ENCODE measurements at regions not wholly inside any gene's neighbourhood (a gene's known extent, or its start where the extent isn't known, plus 50 kb on each side); places are given as distances from the start of the nearest gene placed in this dataset.

DNA sequence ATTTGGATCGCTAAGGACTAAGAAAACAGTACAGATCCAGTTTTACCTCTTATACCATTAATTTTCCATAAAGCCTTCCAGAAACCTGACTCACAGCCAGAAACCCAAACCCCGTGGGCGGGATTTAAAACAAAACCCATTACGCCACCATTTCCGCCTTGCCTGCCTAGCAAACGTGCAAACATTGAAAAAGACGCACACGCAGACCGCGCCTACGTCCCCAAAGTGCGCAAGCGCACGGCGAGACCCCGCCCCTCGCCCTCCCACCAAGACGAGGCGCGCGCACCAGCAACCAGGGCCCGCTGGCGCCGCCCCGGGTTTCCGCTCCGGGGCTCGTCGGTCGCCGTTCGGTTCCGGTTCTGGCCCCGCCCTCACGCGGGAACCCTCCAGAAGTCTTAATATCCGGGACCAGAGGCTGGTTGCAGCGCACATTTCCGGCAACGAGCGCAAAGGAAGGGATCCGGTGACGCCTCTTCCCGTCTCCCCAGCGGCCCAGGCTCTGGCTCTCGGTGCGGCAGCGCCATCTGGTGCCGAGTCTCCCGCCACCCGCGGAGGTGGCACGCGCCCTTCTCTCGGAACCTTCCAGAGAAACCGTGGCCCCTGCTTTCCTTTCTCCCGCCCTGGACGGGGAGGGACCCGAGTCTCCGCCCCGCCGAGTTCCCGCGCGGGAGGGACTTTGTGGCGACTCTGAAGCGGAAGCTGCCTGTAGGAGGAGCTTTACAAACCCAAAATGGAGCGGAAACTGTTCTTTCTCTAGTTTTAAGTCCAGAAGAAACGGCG is 256.9 kb upstream of the STARD13 start:
- TF ChIP-seq, protein P1, sequence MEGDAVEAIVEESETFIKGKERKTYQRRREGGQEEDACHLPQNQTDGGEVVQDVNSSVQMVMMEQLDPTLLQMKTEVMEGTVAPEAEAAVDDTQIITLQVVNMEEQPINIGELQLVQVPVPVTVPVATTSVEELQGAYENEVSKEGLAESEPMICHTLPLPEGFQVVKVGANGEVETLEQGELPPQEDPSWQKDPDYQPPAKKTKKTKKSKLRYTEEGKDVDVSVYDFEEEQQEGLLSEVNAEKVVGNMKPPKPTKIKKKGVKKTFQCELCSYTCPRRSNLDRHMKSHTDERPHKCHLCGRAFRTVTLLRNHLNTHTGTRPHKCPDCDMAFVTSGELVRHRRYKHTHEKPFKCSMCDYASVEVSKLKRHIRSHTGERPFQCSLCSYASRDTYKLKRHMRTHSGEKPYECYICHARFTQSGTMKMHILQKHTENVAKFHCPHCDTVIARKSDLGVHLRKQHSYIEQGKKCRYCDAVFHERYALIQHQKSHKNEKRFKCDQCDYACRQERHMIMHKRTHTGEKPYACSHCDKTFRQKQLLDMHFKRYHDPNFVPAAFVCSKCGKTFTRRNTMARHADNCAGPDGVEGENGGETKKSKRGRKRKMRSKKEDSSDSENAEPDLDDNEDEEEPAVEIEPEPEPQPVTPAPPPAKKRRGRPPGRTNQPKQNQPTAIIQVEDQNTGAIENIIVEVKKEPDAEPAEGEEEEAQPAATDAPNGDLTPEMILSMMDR (IDR thresholded peaks at IDR 0.05), result peak; percentile 89
- TF ChIP-seq TCF7L2 (IDR thresholded peaks at IDR 0.05; ENCODE audit: low read depth, low read length), result no peak

Measured in Panc1 (cell line).